Loucy (cell line): ENCODE measurements at regions not wholly inside any gene's neighbourhood (a gene's known extent, or its start where the extent isn't known, plus 50 kb on each side); places are given as distances from the start of the nearest gene placed in this dataset.

Experiments used
- H2AFZ ChIP-seq: fragments of 200-600 bp; sonication (generic); 2 replicates; pipeline ENCODE4 v1.6.0; 2016; ENCODE audit warnings: antibody characterized with exemption, mild to moderate bottlenecking, low read length, moderate library complexity
- H3F3A ChIP-seq: fragments of 200-600 bp; 2 replicates; pipeline ENCODE4 v1.6.0; 2016; ENCODE audit warnings: antibody characterized with exemption, low read depth, mild to moderate bottlenecking
- H3K27me3 ChIP-seq: fragments of 200-600 bp; sonication (generic); 2 replicates; pipeline ENCODE4 v1.6.1; 2014; ENCODE audit warnings: low read length, mild to moderate bottlenecking; ENCODE audit not compliant: insufficient read depth, poor library complexity, severe bottlenecking
- H3K36me3 ChIP-seq: fragments of 200-600 bp; sonication (generic); 2 replicates; pipeline ENCODE4 v1.6.1; 2016; ENCODE audit warnings: low read length; ENCODE audit not compliant: insufficient read depth
- H3K4me1 ChIP-seq: fragments of 200-600 bp; sonication (generic); 2 replicates; pipeline ENCODE4 v1.5.1; 2014; ENCODE audit warnings: low read length, mild to moderate bottlenecking; ENCODE audit not compliant: insufficient read depth, poor library complexity, severe bottlenecking
- H3K4me2 ChIP-seq: fragments of 200-600 bp; sonication (generic); 2 replicates; pipeline ENCODE4 v1.6.0; 2014; ENCODE audit warnings: antibody characterized with exemption, low read length, low read depth, mild to moderate bottlenecking; ENCODE audit not compliant: poor library complexity, severe bottlenecking
- H3K4me3 ChIP-seq: fragments of 200-600 bp; sonication (generic); 2 replicates; pipeline ENCODE4 v1.5.1; 2014; ENCODE audit warnings: low read length, mild to moderate bottlenecking, mixed read lengths; ENCODE audit not compliant: poor library complexity, severe bottlenecking
- H3K79me2 ChIP-seq: fragments of 200-600 bp; sonication (generic); 2 replicates; pipeline ENCODE4 v1.6.1; 2014; ENCODE audit warnings: low read length; ENCODE audit not compliant: insufficient read depth
- H3K9ac ChIP-seq: fragments of 200-600 bp; sonication (generic); 2 replicates; pipeline ENCODE4 v1.6.0; 2014; ENCODE audit warnings: mild to moderate bottlenecking, low read depth, low read length, moderate library complexity; ENCODE audit not compliant: poor library complexity, severe bottlenecking
- H3K9me2 ChIP-seq: fragments of 200-600 bp; sonication (generic); replicated peaks from 2 replicates; pipeline ENCODE4 v1.6.1; 2016; ENCODE audit warnings: low read depth, low read length, mixed read lengths
- H3K9me3 ChIP-seq: fragments of 200-600 bp; sonication (generic); 2 replicates; pipeline ENCODE4 v1.6.1; 2014; ENCODE audit warnings: mild to moderate bottlenecking, antibody characterized with exemption, low read length, low read depth; ENCODE audit not compliant: insufficient read depth
- H4K20me1 ChIP-seq: fragments of 200-600 bp; sonication (generic); 2 replicates; pipeline ENCODE4 v1.6.0; 2014; ENCODE audit warnings: antibody characterized with exemption, low read length, mild to moderate bottlenecking; ENCODE audit not compliant: insufficient read depth, poor library complexity, severe bottlenecking
- EZH2phosphoT487 ChIP-seq: fragments of 200-600 bp; IDR thresholded peaks from 2 replicates; pipeline ENCODE4 v1.6.1; 2018; ENCODE audit warnings: antibody characterized with exemption, mild to moderate bottlenecking, moderate library complexity, borderline replicate concordance
- TF ChIP-seq, protein P1 (sequence below): fragments of 200-600 bp; sonication (generic); conservative IDR thresholded peaks from 2 replicates; pipeline ENCODE4 v1.5.1; 2014; ENCODE audit warnings: mild to moderate bottlenecking, antibody characterized with exemption, low read length

DNA sequence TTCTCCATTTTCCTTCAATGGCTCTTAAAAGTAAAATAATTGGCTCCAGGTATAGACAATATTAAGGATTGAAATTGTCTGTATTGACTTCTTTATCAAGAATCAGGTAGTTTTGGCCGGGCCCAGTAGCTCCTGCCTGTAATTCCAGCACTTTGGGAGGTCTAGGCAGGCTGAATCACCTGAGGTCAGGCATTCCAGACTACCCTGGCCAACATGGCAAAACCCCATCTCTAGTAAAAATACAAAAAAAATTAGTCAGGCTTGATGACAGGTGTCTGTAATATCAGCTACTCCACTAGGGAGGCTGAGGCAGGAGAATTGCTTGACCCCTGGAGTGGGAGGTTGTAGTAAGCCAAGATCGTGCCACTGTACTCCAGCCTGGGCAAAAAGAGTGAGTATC is 1008.5 kb upstream of the EEF2KMT start:
- Histone ChIP-seq H2AFZ (no peak overlapping the region), H3K4me3 (no peak overlapping the region), H3K27me3 (no peaks in the 10 kb centered on the region), H3K4me1 (no peaks in the 10 kb centered on the region), H3K9me3 (no peaks in the 10 kb centered on the region), H3K9me2 (no peaks in the 10 kb centered on the region), H3K79me2 (no peaks in the 10 kb centered on the region), H3K36me3 (no peaks in the 10 kb centered on the region), H3K4me2 (no peak overlapping the region), H3F3A (no peaks in the 10 kb centered on the region), H3K9ac (no peak overlapping the region), H4K20me1 (no peaks in the 10 kb centered on the region)
- TF ChIP-seq, protein P1, sequence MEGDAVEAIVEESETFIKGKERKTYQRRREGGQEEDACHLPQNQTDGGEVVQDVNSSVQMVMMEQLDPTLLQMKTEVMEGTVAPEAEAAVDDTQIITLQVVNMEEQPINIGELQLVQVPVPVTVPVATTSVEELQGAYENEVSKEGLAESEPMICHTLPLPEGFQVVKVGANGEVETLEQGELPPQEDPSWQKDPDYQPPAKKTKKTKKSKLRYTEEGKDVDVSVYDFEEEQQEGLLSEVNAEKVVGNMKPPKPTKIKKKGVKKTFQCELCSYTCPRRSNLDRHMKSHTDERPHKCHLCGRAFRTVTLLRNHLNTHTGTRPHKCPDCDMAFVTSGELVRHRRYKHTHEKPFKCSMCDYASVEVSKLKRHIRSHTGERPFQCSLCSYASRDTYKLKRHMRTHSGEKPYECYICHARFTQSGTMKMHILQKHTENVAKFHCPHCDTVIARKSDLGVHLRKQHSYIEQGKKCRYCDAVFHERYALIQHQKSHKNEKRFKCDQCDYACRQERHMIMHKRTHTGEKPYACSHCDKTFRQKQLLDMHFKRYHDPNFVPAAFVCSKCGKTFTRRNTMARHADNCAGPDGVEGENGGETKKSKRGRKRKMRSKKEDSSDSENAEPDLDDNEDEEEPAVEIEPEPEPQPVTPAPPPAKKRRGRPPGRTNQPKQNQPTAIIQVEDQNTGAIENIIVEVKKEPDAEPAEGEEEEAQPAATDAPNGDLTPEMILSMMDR = no peak
- TF ChIP-seq EZH2phosphoT487 = no peak

GRCh38 chr16:6105115-6105514 is 1007.5 kb upstream of the EEF2KMT start:
- no peaks in the 10 kb centered on the region for H4K20me1 ChIP-seq
- H3K9me3 ChIP-seq = no peaks in the 10 kb centered on the region
- H3K9ac ChIP-seq = no peak overlapping the region
- TF ChIP-seq EZH2phosphoT487 = no peak
- TF ChIP-seq, protein P1 = no peak
- no peak overlapping the region for H3K4me3 ChIP-seq
- H3K9me2 ChIP-seq = no peaks in the 10 kb centered on the region
- no peaks in the 10 kb centered on the region for H3K36me3 ChIP-seq
- H3F3A ChIP-seq = no peaks in the 10 kb centered on the region
- no peak overlapping the region for H3K4me2 ChIP-seq
- H3K79me2 ChIP-seq = no peaks in the 10 kb centered on the region
- no peaks in the 10 kb centered on the region for H3K4me1 ChIP-seq
- no peak overlapping the region for H2AFZ ChIP-seq
- H3K27me3 ChIP-seq = no peaks in the 10 kb centered on the region

DNA sequence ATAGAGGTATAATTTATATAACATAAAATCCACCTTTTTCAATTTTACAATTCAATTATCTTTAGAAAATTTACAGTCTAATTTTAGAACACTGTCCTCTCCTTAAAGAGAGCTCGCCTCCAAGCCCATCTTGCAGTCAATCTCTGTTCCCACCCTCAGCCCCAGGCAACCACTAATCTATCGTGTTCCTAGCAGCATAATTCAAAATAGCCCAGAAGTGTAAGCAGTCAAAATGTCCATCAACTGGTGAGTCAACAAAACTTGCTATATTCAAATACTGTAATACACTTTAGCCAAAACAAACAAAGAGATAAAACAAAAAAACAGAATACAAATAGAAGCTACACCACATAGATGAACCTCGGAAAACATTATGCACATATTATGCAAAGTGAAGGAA is 1006.8 kb upstream of the EEF2KMT start:
- no peaks in the 10 kb centered on the region for H3K27me3 ChIP-seq
- H3K9me3 ChIP-seq = no peaks in the 10 kb centered on the region
- no peak overlapping the region for H3K4me3 ChIP-seq
- no peak overlapping the region for H3K9ac ChIP-seq
- no peak overlapping the region for H3K4me2 ChIP-seq
- no peaks in the 10 kb centered on the region for H3K79me2 ChIP-seq
- H2AFZ ChIP-seq = no peak overlapping the region
- H3F3A ChIP-seq = no peaks in the 10 kb centered on the region
- H3K9me2 ChIP-seq = no peaks in the 10 kb centered on the region
- no peaks in the 10 kb centered on the region for H3K36me3 ChIP-seq
- TF ChIP-seq, protein P1 = no peak
- no peak for TF ChIP-seq EZH2phosphoT487
- no peaks in the 10 kb centered on the region for H3K4me1 ChIP-seq
- no peaks in the 10 kb centered on the region for H4K20me1 ChIP-seq
